ENCODE measurements at regions not wholly inside any gene's neighbourhood (a gene's known extent, or its start where the extent isn't known, plus 50 kb on each side); places are given as distances from the start of the nearest gene placed in this dataset.

DNA sequence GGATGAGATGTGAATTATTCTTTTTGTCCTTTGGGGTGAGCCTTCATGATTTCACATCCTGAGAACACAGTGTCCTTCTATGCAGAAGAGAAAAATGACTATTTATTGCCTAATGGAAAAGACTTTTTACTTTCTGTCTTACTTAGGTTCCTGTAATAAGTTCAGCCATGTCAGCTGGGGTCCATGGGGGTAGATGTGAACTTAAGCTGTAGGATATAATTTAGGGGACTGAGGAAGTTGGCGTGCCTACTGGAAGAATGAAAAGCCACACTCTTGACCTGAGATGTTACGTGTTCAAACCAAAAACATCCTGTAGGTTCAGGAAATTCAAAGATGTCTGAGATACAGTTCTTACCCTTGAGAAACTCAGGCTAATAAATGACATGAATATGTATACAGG lies 660.5 kb downstream of the TOX3 start:
- no peaks in the 10 kb centered on the region for H3K9me3 ChIP-seq (ENCODE audit: insufficient read depth, low read depth, low read length)
- no peak overlapping the region for H3K9ac ChIP-seq (ENCODE audit: low read depth, low read length)
- no peaks in the 10 kb centered on the region for H3K27me3 ChIP-seq (ENCODE audit: insufficient read depth, low read length)
- H3K27ac ChIP-seq (ENCODE audit: low read length) = no peak overlapping the region
- no peaks in the 10 kb centered on the region for H3K36me3 ChIP-seq (ENCODE audit: insufficient read depth, low read depth, low read length)
- H3K4me3 ChIP-seq (ENCODE audit: low read length) = no peak overlapping the region
- H3K4me1 ChIP-seq (ENCODE audit: insufficient read depth, low read length) = peaks cover 4% of the 10 kb centered on the region; the same call in 1 of the 2 replicates

DNA sequence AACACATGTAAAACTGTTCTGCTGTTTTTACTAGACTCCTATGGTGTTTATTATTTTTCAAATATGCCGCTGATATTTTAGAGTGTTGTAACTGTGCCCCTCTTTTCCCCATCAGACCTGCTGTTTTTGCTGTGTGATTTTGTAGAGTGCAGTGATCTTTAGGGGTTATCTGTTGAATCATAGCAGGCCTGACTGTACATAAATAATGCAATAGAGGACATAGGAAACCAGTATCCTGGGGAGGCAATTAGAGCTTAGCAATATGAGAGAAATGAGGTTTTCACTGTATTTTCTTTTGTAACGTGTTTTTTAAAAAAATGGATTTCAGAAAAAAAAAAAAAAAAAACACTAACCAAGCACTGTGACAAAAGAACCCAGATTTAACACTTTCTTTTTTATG lies 662.2 kb downstream of the TOX3 start:
- no peaks in the 10 kb centered on the region for H3K36me3 ChIP-seq (ENCODE audit: insufficient read depth, low read depth, low read length)
- H3K9ac ChIP-seq (ENCODE audit: low read depth, low read length) = no peak overlapping the region
- H3K4me3 ChIP-seq (ENCODE audit: low read length) = no peak overlapping the region
- no peak overlapping the region for H3K27ac ChIP-seq (ENCODE audit: low read length)
- H3K9me3 ChIP-seq (ENCODE audit: insufficient read depth, low read depth, low read length) = no peaks in the 10 kb centered on the region
- no peaks in the 10 kb centered on the region for H3K27me3 ChIP-seq (ENCODE audit: insufficient read depth, low read length)
- H3K4me1 ChIP-seq (ENCODE audit: insufficient read depth, low read length) = no peaks in the 10 kb centered on the region; the same call in 1 of the 2 replicates

DNA sequence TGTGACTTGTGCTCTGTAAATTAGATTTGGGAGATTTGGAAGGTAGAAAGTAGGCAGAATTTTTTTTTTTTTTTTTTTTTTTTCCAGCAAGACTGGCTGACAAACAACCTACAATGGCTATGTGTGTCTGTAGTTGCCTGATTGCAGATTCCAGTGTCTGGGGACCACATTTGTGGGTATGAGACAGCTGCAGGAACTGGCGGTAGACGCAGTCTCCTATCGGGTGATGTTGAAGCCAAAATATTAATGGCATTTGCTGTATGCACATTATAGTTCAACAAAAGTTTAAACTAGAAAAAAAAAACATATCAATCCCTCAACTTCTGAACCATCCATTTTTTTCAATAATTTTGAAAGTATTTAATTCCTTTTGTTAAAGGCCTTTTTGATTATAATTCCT lies 665.2 kb downstream of the TOX3 start:
- Histone ChIP-seq H3K36me3 (ENCODE audit: insufficient read depth, low read depth, low read length) (no peaks in the 10 kb centered on the region), H3K4me3 (ENCODE audit: low read length) (no peak overlapping the region), H3K4me1 (ENCODE audit: insufficient read depth, low read length) (no peaks in the 10 kb centered on the region; the same call in 1 of the 2 replicates), H3K27me3 (ENCODE audit: insufficient read depth, low read length) (no peaks in the 10 kb centered on the region), H3K9ac (ENCODE audit: low read depth, low read length) (no peak overlapping the region), H3K9me3 (ENCODE audit: insufficient read depth, low read depth, low read length) (no peaks in the 10 kb centered on the region), H3K27ac (ENCODE audit: low read length) (no peak overlapping the region)

DNA sequence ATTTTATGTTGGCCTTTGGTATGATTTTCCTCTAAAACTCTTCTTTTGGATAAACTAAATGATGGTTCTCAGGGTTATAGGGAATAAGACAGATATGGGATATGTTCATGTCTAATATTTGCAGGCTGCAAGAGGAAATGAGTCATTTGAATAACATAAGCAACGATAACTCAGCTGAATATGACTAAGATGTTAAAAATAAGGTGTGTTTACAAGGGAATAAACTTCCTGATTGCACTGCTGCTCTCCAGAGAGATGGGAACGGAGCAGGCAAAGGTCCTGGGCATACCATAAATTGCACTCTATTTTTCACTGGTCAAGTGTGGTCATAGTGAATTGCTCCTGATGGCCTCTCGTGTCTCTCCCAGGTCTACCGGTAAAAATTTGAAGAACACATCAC lies 666.2 kb downstream of the TOX3 start:
- Histone ChIP-seq H3K9ac (ENCODE audit: low read depth, low read length) (no peak overlapping the region), H3K9me3 (ENCODE audit: insufficient read depth, low read depth, low read length) (no peaks in the 10 kb centered on the region), H3K36me3 (ENCODE audit: insufficient read depth, low read depth, low read length) (no peaks in the 10 kb centered on the region), H3K27ac (ENCODE audit: low read length) (no peak overlapping the region), H3K4me1 (ENCODE audit: insufficient read depth, low read length) (no peaks in the 10 kb centered on the region; the same call in 1 of the 2 replicates), H3K4me3 (ENCODE audit: low read length) (no peak overlapping the region), H3K27me3 (ENCODE audit: insufficient read depth, low read length) (no peaks in the 10 kb centered on the region)

DNA sequence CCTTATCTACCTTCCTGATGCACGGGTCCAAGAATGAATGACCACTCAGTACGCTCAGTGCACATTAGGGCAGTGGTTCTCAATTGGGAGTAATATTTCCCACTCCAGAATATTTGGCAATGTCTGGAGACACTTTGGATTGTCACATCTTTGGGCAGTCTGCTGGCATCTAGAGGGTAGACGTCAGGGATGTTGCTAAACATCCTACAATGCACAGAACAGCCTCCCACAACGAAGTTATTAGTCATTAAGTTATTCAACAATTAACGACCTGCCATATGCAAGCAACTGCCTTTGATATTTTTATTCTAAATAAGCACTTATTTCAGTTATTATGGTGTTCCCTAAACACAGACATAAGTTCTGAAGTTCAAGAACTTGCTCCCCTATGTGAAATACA lies 669.3 kb downstream of the TOX3 start:
- no peak overlapping the region for H3K27ac ChIP-seq (ENCODE audit: low read length)
- no peak overlapping the region for H3K4me3 ChIP-seq (ENCODE audit: low read length)
- no peaks in the 10 kb centered on the region for H3K27me3 ChIP-seq (ENCODE audit: insufficient read depth, low read length)
- H3K9ac ChIP-seq (ENCODE audit: low read depth, low read length) = no peak overlapping the region
- H3K36me3 ChIP-seq (ENCODE audit: insufficient read depth, low read depth, low read length) = no peaks in the 10 kb centered on the region
- no peaks in the 10 kb centered on the region; the same call in 1 of the 2 replicates for H3K4me1 ChIP-seq (ENCODE audit: insufficient read depth, low read length)
- H3K9me3 ChIP-seq (ENCODE audit: insufficient read depth, low read depth, low read length) = no peaks in the 10 kb centered on the region

DNA sequence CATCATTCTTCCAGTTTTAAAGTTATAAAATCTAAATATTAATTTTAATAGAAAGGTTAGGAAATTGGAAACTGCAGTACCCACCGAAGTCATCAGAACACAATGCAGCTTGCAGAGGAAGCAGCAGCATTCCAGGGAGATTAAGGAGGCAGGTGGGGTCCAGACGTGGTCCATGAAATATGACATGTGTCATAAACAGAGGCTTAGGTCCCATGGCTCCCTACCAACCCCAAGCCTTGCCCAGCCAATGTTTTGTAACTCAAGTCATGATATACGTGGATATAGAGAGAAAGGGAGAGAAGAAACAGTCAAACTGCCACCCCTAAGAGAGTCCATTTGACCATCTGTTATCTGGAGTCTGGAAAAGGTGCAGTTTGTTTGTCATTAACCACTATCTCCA lies 670.0 kb downstream of the TOX3 start:
- Histone ChIP-seq H3K27me3 (ENCODE audit: insufficient read depth, low read length) (no peaks in the 10 kb centered on the region), H3K4me1 (ENCODE audit: insufficient read depth, low read length) (no peaks in the 10 kb centered on the region; the same call in 1 of the 2 replicates), H3K9ac (ENCODE audit: low read depth, low read length) (no peak overlapping the region), H3K27ac (ENCODE audit: low read length) (no peak overlapping the region), H3K4me3 (ENCODE audit: low read length) (no peak overlapping the region), H3K9me3 (ENCODE audit: insufficient read depth, low read depth, low read length) (no peaks in the 10 kb centered on the region), H3K36me3 (ENCODE audit: insufficient read depth, low read depth, low read length) (no peaks in the 10 kb centered on the region)

DNA sequence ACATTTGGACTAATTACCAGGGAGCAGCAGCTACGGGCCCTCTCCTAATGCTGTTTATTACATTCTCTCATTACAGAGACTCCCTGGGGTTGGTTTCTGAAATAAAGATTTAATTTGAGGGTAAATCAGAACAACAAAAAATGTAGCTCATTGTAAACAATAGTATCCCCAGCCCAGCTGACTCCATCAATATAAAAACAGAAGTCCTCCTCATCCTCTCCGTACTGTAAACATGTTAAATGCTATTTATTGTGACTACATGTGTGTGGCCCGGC lies 670.4 kb downstream of the TOX3 start:
- Histone ChIP-seq H3K4me3 (ENCODE audit: low read length) (no peak overlapping the region), H3K27ac (ENCODE audit: low read length) (no peak overlapping the region), H3K36me3 (ENCODE audit: insufficient read depth, low read depth, low read length) (no peaks in the 10 kb centered on the region), H3K9ac (ENCODE audit: low read depth, low read length) (no peak overlapping the region), H3K9me3 (ENCODE audit: insufficient read depth, low read depth, low read length) (no peaks in the 10 kb centered on the region), H3K27me3 (ENCODE audit: insufficient read depth, low read length) (no peaks in the 10 kb centered on the region), H3K4me1 (ENCODE audit: insufficient read depth, low read length) (no peaks in the 10 kb centered on the region; the same call in 1 of the 2 replicates)

DNA sequence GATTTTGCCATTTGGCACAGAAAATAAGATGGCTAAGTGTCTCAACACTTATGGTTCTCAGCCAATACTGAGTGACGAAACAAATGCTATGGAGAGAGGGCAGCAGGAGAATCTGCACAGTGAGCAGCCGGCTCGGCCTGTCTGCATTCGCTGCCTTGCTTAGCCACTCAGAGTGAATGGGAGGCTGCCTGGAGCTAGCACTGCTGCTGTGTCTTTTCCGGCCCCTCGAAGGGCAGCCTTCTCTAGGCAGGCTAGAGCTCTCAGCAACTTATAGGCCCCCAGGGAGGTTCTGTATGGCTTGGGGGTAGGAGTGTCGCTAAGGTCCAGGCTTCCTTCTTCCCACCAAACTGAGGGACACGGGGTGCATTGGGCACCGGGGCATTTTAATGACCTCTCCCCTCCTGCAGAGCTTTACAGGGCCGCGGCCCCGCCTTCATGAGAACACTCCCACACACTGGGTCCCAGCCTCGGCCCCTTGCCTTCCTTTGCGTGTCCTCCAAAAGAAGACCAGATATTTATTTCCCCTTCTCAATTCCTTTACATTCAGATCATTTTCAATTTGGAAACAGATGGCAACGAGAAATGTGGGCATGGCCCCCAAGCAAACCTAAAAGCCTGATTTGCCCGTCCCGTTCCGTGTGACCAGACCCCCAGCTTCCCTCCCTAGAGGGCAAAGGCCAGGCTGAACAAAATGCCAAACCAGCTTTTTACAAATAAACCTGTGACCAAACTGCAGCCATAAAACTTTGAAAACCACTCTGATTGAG lies 670.9 kb downstream of the TOX3 start:
- no peak overlapping the region for H3K27ac ChIP-seq (ENCODE audit: low read length)
- H3K36me3 ChIP-seq (ENCODE audit: insufficient read depth, low read depth, low read length) = no peaks in the 10 kb centered on the region
- H3K9me3 ChIP-seq (ENCODE audit: insufficient read depth, low read depth, low read length) = no peaks in the 10 kb centered on the region
- H3K9ac ChIP-seq (ENCODE audit: low read depth, low read length) = no peak overlapping the region
- H3K27me3 ChIP-seq (ENCODE audit: insufficient read depth, low read length) = no peaks in the 10 kb centered on the region
- H3K4me3 ChIP-seq (ENCODE audit: low read length) = no peak overlapping the region
- no peaks in the 10 kb centered on the region; the same call in 1 of the 2 replicates for H3K4me1 ChIP-seq (ENCODE audit: insufficient read depth, low read length)

DNA sequence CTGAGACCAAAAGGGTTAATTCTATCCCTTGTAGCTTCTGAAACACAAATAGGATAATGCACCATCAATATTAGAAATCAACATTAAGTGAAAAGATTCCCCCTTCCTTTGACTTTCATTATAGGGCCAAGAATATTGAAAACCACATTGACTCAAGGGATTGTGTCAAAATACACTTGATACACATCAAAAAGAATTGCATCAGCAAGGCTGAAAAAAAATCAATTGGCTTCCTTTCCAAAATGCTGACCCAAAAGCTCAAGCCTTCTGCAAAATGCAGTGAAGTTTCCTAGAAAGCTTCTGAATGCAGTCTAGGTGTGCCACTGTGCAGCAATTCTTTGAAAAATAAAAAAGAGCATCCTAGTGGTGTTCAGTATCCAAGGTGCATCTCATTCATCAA lies 674.4 kb downstream of the TOX3 start:
- Histone ChIP-seq H3K4me1 (ENCODE audit: insufficient read depth, low read length) (no peaks in the 10 kb centered on the region; the same call in 1 of the 2 replicates), H3K27me3 (ENCODE audit: insufficient read depth, low read length) (no peaks in the 10 kb centered on the region), H3K9ac (ENCODE audit: low read depth, low read length) (no peak overlapping the region), H3K9me3 (ENCODE audit: insufficient read depth, low read depth, low read length) (no peaks in the 10 kb centered on the region), H3K27ac (ENCODE audit: low read length) (no peak overlapping the region), H3K36me3 (ENCODE audit: insufficient read depth, low read depth, low read length) (no peaks in the 10 kb centered on the region), H3K4me3 (ENCODE audit: low read length) (no peak overlapping the region)

DNA sequence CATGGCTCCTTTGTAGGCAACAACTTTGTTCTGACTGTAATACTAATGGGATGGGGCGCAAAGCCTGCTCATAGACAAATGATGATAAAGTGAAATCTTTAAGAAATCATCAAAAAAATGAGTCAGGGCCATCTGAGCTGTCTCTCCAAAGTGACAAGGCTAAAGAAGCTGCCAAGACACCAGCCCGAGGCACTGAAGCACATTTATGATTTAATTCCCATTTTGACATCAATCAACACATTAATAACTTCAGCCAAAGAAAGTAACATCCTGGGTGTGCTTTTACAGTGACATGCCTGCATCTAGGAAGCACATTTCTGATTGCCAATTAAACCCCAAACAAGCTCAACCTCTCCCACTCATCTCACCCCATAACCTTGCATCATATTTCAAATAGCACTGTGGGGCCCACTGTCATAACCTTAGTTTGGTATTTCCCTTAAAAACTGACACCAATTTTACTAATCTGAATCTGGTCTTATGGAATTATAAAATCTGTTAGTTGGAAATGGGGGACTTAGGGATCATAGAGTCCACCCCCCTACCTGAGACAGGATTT lies 676.6 kb downstream of the TOX3 start:
- no peaks in the 10 kb centered on the region for H3K9me3 ChIP-seq (ENCODE audit: insufficient read depth, low read depth, low read length)
- no peak overlapping the region for H3K9ac ChIP-seq (ENCODE audit: low read depth, low read length)
- H3K36me3 ChIP-seq (ENCODE audit: insufficient read depth, low read depth, low read length) = no peaks in the 10 kb centered on the region
- no peaks in the 10 kb centered on the region; the same call in 1 of the 2 replicates for H3K4me1 ChIP-seq (ENCODE audit: insufficient read depth, low read length)
- H3K27me3 ChIP-seq (ENCODE audit: insufficient read depth, low read length) = no peaks in the 10 kb centered on the region
- no peak overlapping the region for H3K4me3 ChIP-seq (ENCODE audit: low read length)
- no peak overlapping the region for H3K27ac ChIP-seq (ENCODE audit: low read length)

DNA sequence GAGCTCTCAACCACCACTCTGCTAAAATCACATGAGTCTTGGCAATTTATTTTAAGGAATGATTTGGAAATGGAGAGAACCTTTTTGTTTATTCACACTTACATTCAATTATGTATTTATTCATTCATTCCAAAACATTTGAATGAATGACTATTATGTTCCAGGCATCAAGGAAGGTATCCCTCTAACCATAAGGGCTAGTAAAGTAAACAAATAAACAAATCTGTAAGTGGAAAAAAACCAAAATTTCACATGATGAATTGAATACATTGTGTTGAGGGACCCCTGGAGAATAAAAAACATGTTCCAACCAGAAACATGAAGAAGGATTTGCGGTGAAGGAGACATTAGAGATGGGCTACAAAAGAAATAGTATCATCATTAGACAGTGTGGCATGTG lies 677.8 kb downstream of the TOX3 start:
- Histone ChIP-seq H3K9me3 (ENCODE audit: insufficient read depth, low read depth, low read length) (no peaks in the 10 kb centered on the region), H3K9ac (ENCODE audit: low read depth, low read length) (no peak overlapping the region), H3K4me3 (ENCODE audit: low read length) (no peak overlapping the region), H3K27ac (ENCODE audit: low read length) (no peak overlapping the region), H3K4me1 (ENCODE audit: insufficient read depth, low read length) (no peaks in the 10 kb centered on the region), H3K27me3 (ENCODE audit: insufficient read depth, low read length) (no peaks in the 10 kb centered on the region), H3K36me3 (ENCODE audit: insufficient read depth, low read depth, low read length) (no peaks in the 10 kb centered on the region)

DNA sequence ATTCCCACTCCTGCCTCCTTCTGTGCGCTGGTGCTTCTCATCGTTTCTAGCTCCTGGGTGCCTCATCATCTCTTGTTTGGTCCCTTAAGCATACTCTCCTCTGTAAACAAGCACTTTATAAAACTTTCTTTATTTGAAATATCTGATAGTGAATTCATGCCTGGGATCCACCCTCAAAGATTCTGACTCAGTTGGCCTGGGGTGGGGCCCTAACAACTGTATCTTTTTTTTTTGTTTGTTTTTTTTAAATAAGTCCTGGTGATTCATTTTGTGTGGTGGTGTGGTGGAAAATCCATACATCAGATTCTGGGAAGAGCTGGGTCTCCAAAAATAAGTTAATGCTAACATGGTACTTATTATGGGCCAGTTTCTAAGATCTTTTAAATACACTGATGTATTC lies 678.3 kb downstream of the TOX3 start:
- Histone ChIP-seq H3K27me3 (ENCODE audit: insufficient read depth, low read length) (no peaks in the 10 kb centered on the region), H3K9me3 (ENCODE audit: insufficient read depth, low read depth, low read length) (no peaks in the 10 kb centered on the region), H3K4me3 (ENCODE audit: low read length) (no peak overlapping the region), H3K9ac (ENCODE audit: low read depth, low read length) (no peak overlapping the region), H3K27ac (ENCODE audit: low read length) (no peak overlapping the region), H3K4me1 (ENCODE audit: insufficient read depth, low read length) (no peaks in the 10 kb centered on the region), H3K36me3 (ENCODE audit: insufficient read depth, low read depth, low read length) (no peaks in the 10 kb centered on the region)
